ENCODE measurements at regions not wholly inside any gene's neighbourhood (a gene's known extent, or its start where the extent isn't known, plus 50 kb on each side); places are given as distances from the start of the nearest gene placed in this dataset.

- TF ChIP-seq RAD21 (conservative IDR thresholded peaks at IDR 0.05 in 1 of 2, IDR thresholded peaks at IDR 0.05 in 1 of 2) = no peak
- TF ChIP-seq REST (IDR thresholded peaks at IDR 0.05) = no peak
- TF ChIP-seq POLR2A (IDR thresholded peaks at IDR 0.05; ENCODE audit: low read length) = no peak
- no peak for TF ChIP-seq RFX5 (IDR thresholded peaks at IDR 0.05)
- TF ChIP-seq MAFK (IDR thresholded peaks at IDR 0.05; ENCODE audit: partially characterized antibody) = no peak
- TF ChIP-seq CTCF (IDR thresholded peaks at IDR 0.05) = no peak
- TF ChIP-seq JUNB (IDR thresholded peaks at IDR 0.05) = no peak
- no peak for TF ChIP-seq EHMT2 (IDR thresholded peaks at IDR 0.05; ENCODE audit: low read depth)
- TF ChIP-seq CEBPB (IDR thresholded peaks at IDR 0.05) = no peak
- TF ChIP-seq MAX (IDR thresholded peaks at IDR 0.05) = no peak
- no peak for TF ChIP-seq EHF (CRISPR knock-in tag; IDR thresholded peaks at IDR 0.05)
- TF ChIP-seq EP300 (IDR thresholded peaks at IDR 0.05) = no peak
- TF ChIP-seq MYC (IDR thresholded peaks at IDR 0.05; ENCODE audit: borderline replicate concordance, low read length) = no peak
- TF ChIP-seq KDM1A (IDR thresholded peaks at IDR 0.05; ENCODE audit: low read depth) = no peak
These were observed 141.8 kb downstream of the HRH4 start for GRCh38 chr18:24602201-24602600.

Measured in A549 (cell line).